Tongue (tissue), 1 donor: ENCODE measurements at regions not wholly inside any gene's neighbourhood (a gene's known extent, or its start where the extent isn't known, plus 50 kb on each side); places are given as distances from the start of the nearest gene placed in this dataset.
A peak's percentile ranks its signal among the peaks of the same experiment; 100 is the strongest.

Experiments used
- DNase-seq: peaks from one replicate; pipeline ENCODE4 v3.0.0-alpha.2; 2015

GRCh38 chr16:17638134-17638533, 167.4 kb upstream of the XYLT1 start:
- DNase-seq: no peak

GRCh38 chr16:17635183-17635582, 164.4 kb upstream of the XYLT1 start:
- no peak for DNase-seq

- peak; percentile 50 for DNase-seq
Measured at GRCh38 chr16:17633181-17633951, 162.6 kb upstream of the XYLT1 start.

- DNase-seq: no peak
Measured at GRCh38 chr16:17632667-17633066, 161.9 kb upstream of the XYLT1 start.

- DNase-seq: no peak
Measured at GRCh38 chr16:17629936-17630335, 159.2 kb upstream of the XYLT1 start.

GRCh38 chr16:17628983-17629382, 158.2 kb upstream of the XYLT1 start:
- DNase-seq: no peak

- no peak for DNase-seq
Measured at GRCh38 chr16:17622366-17622765, 151.6 kb upstream of the XYLT1 start.

- no peak for DNase-seq
Measured at GRCh38 chr16:17619261-17619660, 148.5 kb upstream of the XYLT1 start.

GRCh38 chr16:17617021-17617552, 146.3 kb upstream of the XYLT1 start:
- DNase-seq: no peak

- DNase-seq: no peak
Measured at GRCh38 chr16:17612336-17612735, 141.6 kb upstream of the XYLT1 start.

GRCh38 chr16:17607609-17608008, 136.8 kb upstream of the XYLT1 start:
- DNase-seq: peak; percentile 5

GRCh38 chr16:17607075-17607509, 136.3 kb upstream of the XYLT1 start:
- no peak for DNase-seq

- DNase-seq: no peak
Measured at GRCh38 chr16:17606460-17606859, 135.7 kb upstream of the XYLT1 start.

GRCh38 chr16:17605784-17606183, 135.0 kb upstream of the XYLT1 start:
- DNase-seq: no peak

- no peak for DNase-seq
Measured at GRCh38 chr16:17603626-17604025, 132.9 kb upstream of the XYLT1 start.

GRCh38 chr16:17602678-17603077, 131.9 kb upstream of the XYLT1 start:
- no peak for DNase-seq

- DNase-seq: no peak
Measured at GRCh38 chr16:17598968-17599367, 128.2 kb upstream of the XYLT1 start.

GRCh38 chr16:17591655-17592405, 121.1 kb upstream of the XYLT1 start:
- DNase-seq: no peak

GRCh38 chr16:17590711-17591654, 120.2 kb upstream of the XYLT1 start:
- no peak for DNase-seq

- no peak for DNase-seq
Measured at GRCh38 chr16:17589898-17590297, 119.1 kb upstream of the XYLT1 start.

GRCh38 chr16:17585449-17586074, 114.8 kb upstream of the XYLT1 start:
- no peak for DNase-seq
